Ovary (tissue), 7 donors: ENCODE measurements at regions not wholly inside any gene's neighbourhood (a gene's known extent, or its start where the extent isn't known, plus 50 kb on each side); places are given as distances from the start of the nearest gene placed in this dataset.

ENCODE experiments used
- DNase-seq, 5 donors: peaks; one replicate each; pipeline ENCODE4 v3.0.0-alpha.2; 2019 to 2020
- H3K27ac ChIP-seq, 2 donors: fragments of 200-600 bp; one replicate each; pipeline versions ENCODE4 v1.5.1 to v1.8.0; 2019 to 2022
- H3K27me3 ChIP-seq: fragments of 200-600 bp; one replicate; pipeline ENCODE4 v1.8.0; 2022
- H3K36me3 ChIP-seq: fragments of 200-600 bp; sonication (generic); one replicate; pipeline ENCODE4 v1.5.1; 2019
- H3K4me1 ChIP-seq: one replicate; pipeline ENCODE4 v1.8.1; 2013; ENCODE audit warnings: mild to moderate bottlenecking, moderate library complexity; ENCODE audit not compliant: insufficient read depth
- H3K4me3 ChIP-seq: fragments of 200-600 bp; sonication (generic); one replicate; pipeline ENCODE4 v1.5.1; 2017
- H3K9me3 ChIP-seq, 2 donors: fragments of 200-600 bp in 1 of 2; sonication (generic) in 1 of 2; one replicate each; pipeline versions ENCODE4 v1.5.1 to v1.8.1; 2013 to 2019; ENCODE audit warnings: mild to moderate bottlenecking in 1 of 2, moderate library complexity in 1 of 2
- CTCF ChIP-seq, 3 donors: fragments of 450-650 bp in 2 of 3; fragments of 200-600 bp in 1 of 3; IDR thresholded peaks; one replicate each; pipeline versions ENCODE4 v1.5.1 to v1.8.0; 2016 to 2022; ENCODE audit warnings: antibody characterized with exemption in 3 of 3, mild to moderate bottlenecking in 1 of 3
- EP300 ChIP-seq: sonication (generic); formaldehyde crosslinking; IDR thresholded peaks from one replicate; pipeline ENCODE4 v1.6.1; 2017; ENCODE audit warnings: antibody characterized with exemption
- POLR2A ChIP-seq: fragments of 450-650 bp; IDR thresholded peaks from one replicate; pipeline ENCODE4 v1.6.1; 2017; ENCODE audit warnings: antibody characterized with exemption, mild to moderate bottlenecking, moderate library complexity
- WGBS, 3 donors: extraction: QIAGEN DNeasy Blood & Tissue Kit in 1 of 3; methylation state at CpG; one replicate each; pipeline versions ENCODE4 v1.1.5 to v1.1.7; 2013 to 2017; 5-methylcytosine and 5-hydroxymethylcytosine counted together
- intact Hi-C, 4 donors: fragments of 100-400 bp; cut with DNase I; formaldehyde crosslinking; loops; one replicate each; pipeline versions ENCODE4 v1.11.0 to v1.15.1; 2022 to 2023
- donor health status: DM: no; HTN: no; CAD: no; lungs with moderate emphysema.
- donor health status: DM: no; HTN: no; CAD: no.
- donor health status: Bipolar disorder and iron deficiency.
- donor health status: DM: no; HTN: no; CAD: no.
- donor health status: DM: yes; HTN: yes; CAD: no.

- Histone ChIP-seq H3K4me1 (peaks cover 12% of the 10 kb centered on the region), H3K4me3 (no peak overlapping the region), H3K9me3 (no peaks in the 10 kb centered on the region), H3K27me3 (no peaks in the 10 kb centered on the region), H3K27ac (peak overlapping the region in 1 of 2 donors; percentile 68), H3K36me3 (no peaks in the 10 kb centered on the region)
- TF ChIP-seq EP300 (no peak), CTCF (IDR thresholded peaks at IDR 0.05) (no peak), POLR2A (no peak)
- WGBS, 3 donors = 40 to 60% (median 45%) methylated on average over 12 of the region's 12 CpGs
- peak in 1 of 5 donors; percentile 41 for DNase-seq
- intact Hi-C loops = no loop called here
Measured at GRCh38 chr6:168951217-168951616, 302.4 kb downstream of the THBS2 start.

GRCh38 chr6:168950858-168951214 is 302.8 kb downstream of the THBS2 start:
- no peaks in the 10 kb centered on the region for H3K27me3 ChIP-seq
- peaks cover 12% of the 10 kb centered on the region for H3K4me1 ChIP-seq
- peak overlapping the region in 1 of 2 donors; percentile 68 for H3K27ac ChIP-seq
- intact Hi-C loops = no loop called here
- TF ChIP-seq CTCF (IDR thresholded peaks at IDR 0.05) (no peak), POLR2A (no peak), EP300 (no peak)
- no peaks in the 10 kb centered on the region for H3K9me3 ChIP-seq
- H3K4me3 ChIP-seq = no peak overlapping the region
- H3K36me3 ChIP-seq = no peaks in the 10 kb centered on the region
- DNase-seq = peak in 3 of 5 donors; percentile 38 to 51 (median 44)
- 31 to 59% (median 37%) methylated on average over 14 of the region's 14 CpGs for WGBS, 3 donors

- Histone ChIP-seq H3K27ac (peak overlapping the region in 1 of 2 donors; percentile 68), H3K9me3 (no peaks in the 10 kb centered on the region), H3K4me3 (no peak overlapping the region), H3K36me3 (no peaks in the 10 kb centered on the region), H3K4me1 (peaks cover 12% of the 10 kb centered on the region), H3K27me3 (no peaks in the 10 kb centered on the region)
- DNase-seq = peak in 3 of 5 donors; percentile 35 to 47 (median 41)
- intact Hi-C loops = no loop called here
- WGBS, 3 donors = 11 to 17% (median 15%) methylated on average over 9 to 10 of the region's 10 CpGs
- TF ChIP-seq POLR2A = no peak
- TF ChIP-seq EP300 = no peak
- no peak for TF ChIP-seq CTCF (IDR thresholded peaks at IDR 0.05)
Measured at GRCh38 chr6:168949981-168950857, 303.4 kb downstream of the THBS2 start.

- DNase-seq = no peak
- no peaks in the 10 kb centered on the region for H3K36me3 ChIP-seq
- H3K27me3 ChIP-seq = no peaks in the 10 kb centered on the region
- H3K9me3 ChIP-seq = no peaks in the 10 kb centered on the region
- H3K27ac ChIP-seq = peak overlapping the region in 1 of 2 donors; percentile 68
- intact Hi-C loops = no loop called here
- WGBS, 3 donors = 92 to 95% (median 94%) methylated on average over 4 of the region's 4 CpGs
- no peak overlapping the region for H3K4me3 ChIP-seq
- TF ChIP-seq CTCF (IDR thresholded peaks at IDR 0.05) (no peak), EP300 (no peak), POLR2A (no peak)
- peaks cover 12% of the 10 kb centered on the region for H3K4me1 ChIP-seq
Measured at GRCh38 chr6:168948990-168949531, 304.6 kb downstream of the THBS2 start.
